ENCODE measurements at regions not wholly inside any gene's neighbourhood (a gene's known extent, or its start where the extent isn't known, plus 50 kb on each side); places are given as distances from the start of the nearest gene placed in this dataset.
"Not testable (repeated sequence)": the region's sequence is repeated elsewhere in the genome, so short reads cannot be mapped to it uniquely, and the experiment has no call there.

- no peak for DNase-seq
Measured at GRCh38 chr2:10223932-10224720, 78.6 kb upstream of the HPCAL1 start.

- no peak for DNase-seq
Measured at GRCh38 chr2:10224734-10225133, 78.0 kb upstream of the HPCAL1 start.

- no peak for DNase-seq
Measured at GRCh38 chr2:10225291-10226037, 77.2 kb upstream of the HPCAL1 start.

- no peak for DNase-seq
Measured at GRCh38 chr2:10226038-10226724, 76.5 kb upstream of the HPCAL1 start.

- DNase-seq, result no peak
Measured at GRCh38 chr2:10228611-10229365, 73.9 kb upstream of the HPCAL1 start.

GRCh38 chr2:10229462-10230099 is 73.1 kb upstream of the HPCAL1 start:
- no peak for DNase-seq

- no peak for DNase-seq
Measured at GRCh38 chr2:10230499-10230898, 72.2 kb upstream of the HPCAL1 start.

- DNase-seq, result not testable (repeated sequence)
Measured at GRCh38 chr2:10230921-10231320, 71.8 kb upstream of the HPCAL1 start.

- no peak for DNase-seq
Measured at GRCh38 chr2:10231551-10232085, 71.1 kb upstream of the HPCAL1 start.

GRCh38 chr2:10232096-10232815 is 70.4 kb upstream of the HPCAL1 start:
- DNase-seq, result no peak

- DNase-seq, result no peak
Measured at GRCh38 chr2:10233131-10234012, 69.3 kb upstream of the HPCAL1 start.

- no peak for DNase-seq
Measured at GRCh38 chr2:10234013-10234306, 68.7 kb upstream of the HPCAL1 start.

- DNase-seq, result no peak
Measured at GRCh38 chr2:10234409-10235094, 68.2 kb upstream of the HPCAL1 start.

- no peak for DNase-seq
Measured at GRCh38 chr2:10235099-10235908, 67.4 kb upstream of the HPCAL1 start.

- no peak for DNase-seq
Measured at GRCh38 chr2:10235909-10236550, 66.7 kb upstream of the HPCAL1 start.

GRCh38 chr2:10236571-10237391 is 65.9 kb upstream of the HPCAL1 start:
- no peak for DNase-seq
